ENCODE measurements at regions not wholly inside any gene's neighbourhood (a gene's known extent, or its start where the extent isn't known, plus 50 kb on each side); places are given as distances from the start of the nearest gene placed in this dataset.
"Not testable (repeated sequence)": the region's sequence is repeated elsewhere in the genome, so short reads cannot be mapped to it uniquely, and the experiment has no call there.

DNA sequence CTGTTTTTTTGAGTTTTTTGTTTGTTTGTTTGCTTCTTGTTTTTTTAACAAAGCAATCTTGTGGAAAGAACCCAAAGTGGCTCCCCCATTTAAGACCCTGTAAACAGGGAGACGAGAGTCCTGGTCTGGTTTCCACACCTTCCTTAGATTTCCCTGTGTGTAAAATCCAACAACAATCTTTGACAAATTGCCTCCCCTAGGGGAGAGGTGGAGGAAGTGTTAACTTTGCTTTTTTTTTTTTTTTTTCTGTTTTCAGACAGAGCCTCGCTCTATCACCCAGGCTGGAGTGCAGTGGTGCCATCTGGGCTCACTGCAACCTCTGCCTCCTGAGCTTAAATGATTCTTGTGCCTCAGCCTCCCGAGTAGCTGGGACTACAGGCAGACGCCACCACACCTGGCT is 136.0 kb downstream of the OTOP1 start:
- TF ChIP-seq, protein P1, sequence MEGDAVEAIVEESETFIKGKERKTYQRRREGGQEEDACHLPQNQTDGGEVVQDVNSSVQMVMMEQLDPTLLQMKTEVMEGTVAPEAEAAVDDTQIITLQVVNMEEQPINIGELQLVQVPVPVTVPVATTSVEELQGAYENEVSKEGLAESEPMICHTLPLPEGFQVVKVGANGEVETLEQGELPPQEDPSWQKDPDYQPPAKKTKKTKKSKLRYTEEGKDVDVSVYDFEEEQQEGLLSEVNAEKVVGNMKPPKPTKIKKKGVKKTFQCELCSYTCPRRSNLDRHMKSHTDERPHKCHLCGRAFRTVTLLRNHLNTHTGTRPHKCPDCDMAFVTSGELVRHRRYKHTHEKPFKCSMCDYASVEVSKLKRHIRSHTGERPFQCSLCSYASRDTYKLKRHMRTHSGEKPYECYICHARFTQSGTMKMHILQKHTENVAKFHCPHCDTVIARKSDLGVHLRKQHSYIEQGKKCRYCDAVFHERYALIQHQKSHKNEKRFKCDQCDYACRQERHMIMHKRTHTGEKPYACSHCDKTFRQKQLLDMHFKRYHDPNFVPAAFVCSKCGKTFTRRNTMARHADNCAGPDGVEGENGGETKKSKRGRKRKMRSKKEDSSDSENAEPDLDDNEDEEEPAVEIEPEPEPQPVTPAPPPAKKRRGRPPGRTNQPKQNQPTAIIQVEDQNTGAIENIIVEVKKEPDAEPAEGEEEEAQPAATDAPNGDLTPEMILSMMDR (IDR thresholded peaks at IDR 0.05): not testable (repeated sequence)
- TF ChIP-seq POLR2A, EP300, POLR2AphosphoS5 (IDR thresholded peaks at IDR 0.05): not testable (repeated sequence)

All from stomach (tissue), 4 donors.